ENCODE measurements at regions not wholly inside any gene's neighbourhood (a gene's known extent, or its start where the extent isn't known, plus 50 kb on each side); places are given as distances from the start of the nearest gene placed in this dataset.

DNA sequence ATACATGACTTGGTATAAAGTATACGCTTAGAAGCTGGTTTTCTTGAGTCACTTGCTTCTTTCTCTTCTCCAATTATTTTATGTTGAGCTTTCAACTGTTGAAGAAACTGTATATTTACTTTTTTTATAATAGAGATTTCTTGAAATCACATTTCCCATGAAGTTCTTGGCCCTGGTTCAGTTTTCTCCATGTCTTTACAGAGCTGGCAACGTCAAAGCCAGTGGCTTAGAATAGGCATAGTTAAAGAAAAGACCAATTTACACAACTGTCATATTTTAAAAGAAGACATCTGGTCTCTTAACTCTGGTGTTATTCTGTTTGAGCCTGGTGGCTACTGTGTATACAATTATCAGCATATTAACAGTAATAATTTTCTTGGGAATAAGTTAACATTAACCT is 1249.3 kb downstream of the CDH12 start:
- no peaks in the 10 kb centered on the region for H3K4me1 ChIP-seq (ENCODE audit: control insufficient read depth, insufficient read depth, low read length)
- no peak overlapping the region for H3K4me3 ChIP-seq (ENCODE audit: low read depth, low read length)
- no peaks in the 10 kb centered on the region for H3K9me3 ChIP-seq (ENCODE audit: control insufficient read depth, insufficient read depth, low read depth, low read length)
- ChIA-PET POLR2A (no interaction called here), CTCF (no interaction called here)
- no peaks in the 10 kb centered on the region for H3K36me3 ChIP-seq (ENCODE audit: control insufficient read depth in 2 of 2, insufficient read depth in 1 of 2, low read length in 2 of 2)
- TF ChIP-seq, protein P1, sequence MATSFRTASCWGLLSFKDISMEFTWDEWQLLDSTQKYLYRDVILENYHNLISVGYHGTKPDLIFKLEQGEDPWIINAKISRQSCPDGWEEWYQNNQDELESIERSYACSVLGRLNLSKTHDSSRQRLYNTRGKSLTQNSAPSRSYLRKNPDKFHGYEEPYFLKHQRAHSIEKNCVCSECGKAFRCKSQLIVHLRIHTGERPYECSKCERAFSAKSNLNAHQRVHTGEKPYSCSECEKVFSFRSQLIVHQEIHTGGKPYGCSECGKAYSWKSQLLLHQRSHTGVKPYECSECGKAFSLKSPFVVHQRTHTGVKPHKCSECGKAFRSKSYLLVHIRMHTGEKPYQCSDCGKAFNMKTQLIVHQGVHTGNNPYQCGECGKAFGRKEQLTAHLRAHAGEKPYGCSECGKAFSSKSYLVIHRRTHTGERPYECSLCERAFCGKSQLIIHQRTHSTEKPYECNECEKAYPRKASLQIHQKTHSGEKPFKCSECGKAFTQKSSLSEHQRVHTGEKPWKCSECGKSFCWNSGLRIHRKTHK (tag by site-specific recombination; IDR thresholded peaks at IDR 0.05) = no peak
- TF ChIP-seq ZNF248 (tag by site-specific recombination; IDR thresholded peaks at IDR 0.05) (no peak), ZNF639 (tag by site-specific recombination; IDR thresholded peaks at IDR 0.05) (no peak), ZBTB8A (tag by site-specific recombination; IDR thresholded peaks at IDR 0.05) (no peak), ZNF701 (tag by site-specific recombination; IDR thresholded peaks at IDR 0.05) (no peak), ELK4 (IDR thresholded peaks at IDR 0.05; ENCODE audit: borderline replicate concordance, low read depth, low read length) (no peak), ZNF169 (tag by site-specific recombination; IDR thresholded peaks at IDR 0.05) (no peak), ZNF792 (tag by site-specific recombination; IDR thresholded peaks at IDR 0.05) (no peak), ZNF19 (tag by site-specific recombination; IDR thresholded peaks at IDR 0.05; ENCODE audit: low read depth) (no peak)
- no peak overlapping the region for H3K27ac ChIP-seq (ENCODE audit: extremely low read depth, low read depth, low read length)

- CTCF ChIA-PET = no interaction called here
- TF ChIP-seq ZNF707 (tag by site-specific recombination; IDR thresholded peaks at IDR 0.05) (no peak), ZNF292 (tag by site-specific recombination; IDR thresholded peaks at IDR 0.05; ENCODE audit: borderline replicate concordance, low read depth) (no peak), ZNF175 (tag by site-specific recombination; IDR thresholded peaks at IDR 0.05) (no peak), HOXA7 (CRISPR knock-in tag; IDR thresholded peaks at IDR 0.05; ENCODE audit: borderline replicate concordance) (no peak), ZBTB8A (tag by site-specific recombination; IDR thresholded peaks at IDR 0.05) (no peak), BCL6B (tag by site-specific recombination; IDR thresholded peaks at IDR 0.05) (no peak), ZNF514 (tag by site-specific recombination; IDR thresholded peaks at IDR 0.05) (no peak), AEBP2 (tag by site-specific recombination; IDR thresholded peaks at IDR 0.05; ENCODE audit: borderline replicate concordance) (no peak), ZBTB44 (tag by site-specific recombination; IDR thresholded peaks at IDR 0.05) (no peak), ZNF776 (tag by site-specific recombination; IDR thresholded peaks at IDR 0.05; ENCODE audit: borderline replicate concordance) (no peak), KLF1 (tag by site-specific recombination; IDR thresholded peaks at IDR 0.05) (no peak), ZNF248 (tag by site-specific recombination; IDR thresholded peaks at IDR 0.05) (no peak), MZF1 (tag by site-specific recombination; IDR thresholded peaks at IDR 0.05; ENCODE audit: borderline replicate concordance) (no peak)
- TF ChIP-seq, protein P2, sequence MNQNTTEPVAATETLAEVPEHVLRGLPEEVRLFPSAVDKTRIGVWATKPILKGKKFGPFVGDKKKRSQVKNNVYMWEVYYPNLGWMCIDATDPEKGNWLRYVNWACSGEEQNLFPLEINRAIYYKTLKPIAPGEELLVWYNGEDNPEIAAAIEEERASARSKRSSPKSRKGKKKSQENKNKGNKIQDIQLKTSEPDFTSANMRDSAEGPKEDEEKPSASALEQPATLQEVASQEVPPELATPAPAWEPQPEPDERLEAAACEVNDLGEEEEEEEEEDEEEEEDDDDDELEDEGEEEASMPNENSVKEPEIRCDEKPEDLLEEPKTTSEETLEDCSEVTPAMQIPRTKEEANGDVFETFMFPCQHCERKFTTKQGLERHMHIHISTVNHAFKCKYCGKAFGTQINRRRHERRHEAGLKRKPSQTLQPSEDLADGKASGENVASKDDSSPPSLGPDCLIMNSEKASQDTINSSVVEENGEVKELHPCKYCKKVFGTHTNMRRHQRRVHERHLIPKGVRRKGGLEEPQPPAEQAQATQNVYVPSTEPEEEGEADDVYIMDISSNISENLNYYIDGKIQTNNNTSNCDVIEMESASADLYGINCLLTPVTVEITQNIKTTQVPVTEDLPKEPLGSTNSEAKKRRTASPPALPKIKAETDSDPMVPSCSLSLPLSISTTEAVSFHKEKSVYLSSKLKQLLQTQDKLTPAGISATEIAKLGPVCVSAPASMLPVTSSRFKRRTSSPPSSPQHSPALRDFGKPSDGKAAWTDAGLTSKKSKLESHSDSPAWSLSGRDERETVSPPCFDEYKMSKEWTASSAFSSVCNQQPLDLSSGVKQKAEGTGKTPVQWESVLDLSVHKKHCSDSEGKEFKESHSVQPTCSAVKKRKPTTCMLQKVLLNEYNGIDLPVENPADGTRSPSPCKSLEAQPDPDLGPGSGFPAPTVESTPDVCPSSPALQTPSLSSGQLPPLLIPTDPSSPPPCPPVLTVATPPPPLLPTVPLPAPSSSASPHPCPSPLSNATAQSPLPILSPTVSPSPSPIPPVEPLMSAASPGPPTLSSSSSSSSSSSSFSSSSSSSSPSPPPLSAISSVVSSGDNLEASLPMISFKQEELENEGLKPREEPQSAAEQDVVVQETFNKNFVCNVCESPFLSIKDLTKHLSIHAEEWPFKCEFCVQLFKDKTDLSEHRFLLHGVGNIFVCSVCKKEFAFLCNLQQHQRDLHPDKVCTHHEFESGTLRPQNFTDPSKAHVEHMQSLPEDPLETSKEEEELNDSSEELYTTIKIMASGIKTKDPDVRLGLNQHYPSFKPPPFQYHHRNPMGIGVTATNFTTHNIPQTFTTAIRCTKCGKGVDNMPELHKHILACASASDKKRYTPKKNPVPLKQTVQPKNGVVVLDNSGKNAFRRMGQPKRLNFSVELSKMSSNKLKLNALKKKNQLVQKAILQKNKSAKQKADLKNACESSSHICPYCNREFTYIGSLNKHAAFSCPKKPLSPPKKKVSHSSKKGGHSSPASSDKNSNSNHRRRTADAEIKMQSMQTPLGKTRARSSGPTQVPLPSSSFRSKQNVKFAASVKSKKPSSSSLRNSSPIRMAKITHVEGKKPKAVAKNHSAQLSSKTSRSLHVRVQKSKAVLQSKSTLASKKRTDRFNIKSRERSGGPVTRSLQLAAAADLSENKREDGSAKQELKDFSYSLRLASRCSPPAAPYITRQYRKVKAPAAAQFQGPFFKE (tag by site-specific recombination; IDR thresholded peaks at IDR 0.05; ENCODE audit: borderline replicate concordance) = no peak
Observed at GRCh38 chr5:21594566-21594965, 1258.6 kb downstream of the CDH12 start.

More at GRCh38 chr5:21594566-21594965, 1258.6 kb downstream of the CDH12 start:
- no peaks in the 10 kb centered on the region for H3K4me1 ChIP-seq (ENCODE audit: control insufficient read depth, insufficient read depth, low read length)
- POLR2A ChIA-PET = no interaction called here
- no peak overlapping the region for H3K27ac ChIP-seq (ENCODE audit: extremely low read depth, low read depth, low read length)
- no peaks in the 10 kb centered on the region for H3K9me3 ChIP-seq (ENCODE audit: control insufficient read depth, insufficient read depth, low read depth, low read length)
- no peaks in the 10 kb centered on the region for H3K36me3 ChIP-seq (ENCODE audit: control insufficient read depth in 2 of 2, insufficient read depth in 1 of 2, low read length in 2 of 2)
- H3K4me3 ChIP-seq (ENCODE audit: low read depth, low read length) = no peak overlapping the region
